Stomach (tissue), 4 donors: ENCODE measurements at regions not wholly inside any gene's neighbourhood (a gene's known extent, or its start where the extent isn't known, plus 50 kb on each side); places are given as distances from the start of the nearest gene placed in this dataset.

Experiments
- CTCF ChIP-seq, 7 experiments: fragments of 450-650 bp in 4 of 7; fragments of 200-600 bp in 3 of 7; sonication (generic) in 3 of 7; IDR thresholded peaks; one replicate each; pipeline ENCODE4 v1.5.1; 2016 to 2019; ENCODE audit warnings: antibody characterized with exemption in 7 of 7, control low read depth in 2 of 7, mild to moderate bottlenecking in 1 of 7
- EP300 ChIP-seq: sonication (generic); formaldehyde crosslinking; IDR thresholded peaks from one replicate; pipeline ENCODE4 v1.6.1; 2017; ENCODE audit warnings: antibody characterized with exemption
- POLR2AphosphoS5 ChIP-seq, 3 donors: sonication (generic); formaldehyde crosslinking; IDR thresholded peaks; one replicate each; pipeline ENCODE4 v1.6.1; 2016; ENCODE audit warnings: antibody characterized with exemption in 3 of 3

GRCh38 chr1:55707846-55708245 is 492.7 kb upstream of the USP24 start:
- TF ChIP-seq CTCF (IDR thresholded peaks at IDR 0.05) (no peak), EP300 (no peak), POLR2AphosphoS5 (IDR thresholded peaks at IDR 0.05) (no peak)
